NCI-H2107 (cell line): ENCODE measurements at regions not wholly inside any gene's neighbourhood (a gene's known extent, or its start where the extent isn't known, plus 50 kb on each side); places are given as distances from the start of the nearest gene placed in this dataset.
"Not testable (repeated sequence)": the region's sequence is repeated elsewhere in the genome, so short reads cannot be mapped to it uniquely, and the experiment has no call there.

Experiments
- DNase-seq: peaks from one replicate; lab custom pipeline; 2025; lab: John Stamatoyannopoulos, UW

DNA sequence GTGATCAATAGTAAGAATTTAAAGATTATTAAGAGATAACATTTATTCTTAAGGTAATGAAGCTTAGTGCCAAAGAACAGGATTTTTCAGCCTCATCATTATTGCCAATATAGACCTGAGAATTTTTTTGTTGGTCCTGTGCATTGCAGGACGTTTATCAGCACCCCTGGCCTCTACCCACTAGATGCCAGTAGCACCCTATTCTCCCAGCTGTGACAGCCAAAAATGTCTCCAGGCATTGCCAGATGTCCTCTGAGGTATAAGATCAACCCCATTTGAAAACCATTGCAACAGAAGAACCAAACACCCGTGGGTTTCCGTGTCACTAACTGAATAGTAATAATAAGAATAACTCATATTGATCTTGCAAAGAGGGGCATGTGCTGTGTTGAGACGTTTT is 700.0 kb upstream of the SOX11 start:
- no peak for DNase-seq

DNA sequence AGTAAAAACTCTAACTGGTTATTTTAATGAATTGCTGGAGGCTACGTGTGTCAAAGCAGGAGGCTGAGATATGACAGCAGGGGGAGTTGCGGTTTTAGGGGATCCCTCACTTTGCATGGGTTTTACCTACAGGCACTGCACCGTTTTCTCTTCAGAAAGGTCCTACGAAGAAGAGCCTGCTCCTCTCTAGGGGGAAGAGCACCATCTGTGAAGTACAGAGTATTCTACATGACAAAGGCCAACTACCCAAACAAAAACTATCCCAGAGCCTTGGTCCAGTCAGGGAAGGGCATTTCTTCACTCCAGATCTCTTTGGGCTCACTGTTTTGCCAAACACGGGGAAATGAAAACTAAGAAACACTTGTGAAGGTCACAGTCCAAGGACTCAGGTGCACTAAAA is 696.7 kb upstream of the SOX11 start:
- DNase-seq: no peak

DNA sequence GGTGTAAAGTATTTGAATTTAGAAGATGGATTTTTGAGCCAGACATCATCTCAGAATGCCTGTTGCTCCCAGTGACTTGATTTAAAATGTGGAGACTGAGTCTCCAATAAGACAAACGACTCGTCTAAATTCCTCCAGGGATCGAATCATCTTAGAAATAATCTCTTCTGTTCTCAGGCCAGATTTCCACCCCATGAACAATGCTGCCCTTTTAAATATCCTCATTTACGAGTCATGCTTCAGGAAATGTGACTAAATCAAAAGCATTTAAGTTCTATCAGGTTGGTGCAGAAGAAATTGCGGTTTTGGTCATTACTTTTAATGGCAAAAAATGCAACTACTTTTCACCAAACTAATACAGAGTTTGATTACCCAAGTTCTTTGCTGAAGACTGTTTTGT is 684.6 kb upstream of the SOX11 start:
- DNase-seq: no peak

GRCh38 chr2:5019324-5019723 is 672.9 kb upstream of the SOX11 start:
- no peak for DNase-seq

- DNase-seq: no peak
Measured at GRCh38 chr2:5020116-5020875, 671.9 kb upstream of the SOX11 start.

DNA sequence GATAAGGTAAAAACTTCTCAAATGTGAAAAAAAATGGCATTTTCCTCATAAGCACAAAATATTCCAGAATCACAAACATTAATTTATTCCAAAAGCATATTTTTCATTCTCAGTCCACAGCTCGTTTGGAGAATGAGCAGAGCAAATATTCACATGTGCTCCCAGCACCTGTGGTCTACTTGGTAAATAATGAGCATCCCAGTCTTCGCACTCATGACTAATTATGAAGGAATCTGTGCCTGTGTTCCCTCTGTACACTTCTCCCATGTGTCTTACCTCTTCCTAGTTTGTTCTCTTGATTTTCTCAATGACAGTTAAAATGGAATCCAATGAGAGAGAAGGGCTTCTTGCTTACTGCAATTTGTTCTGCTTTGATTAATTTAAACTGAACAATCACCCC is 671.0 kb upstream of the SOX11 start:
- no peak for DNase-seq

DNA sequence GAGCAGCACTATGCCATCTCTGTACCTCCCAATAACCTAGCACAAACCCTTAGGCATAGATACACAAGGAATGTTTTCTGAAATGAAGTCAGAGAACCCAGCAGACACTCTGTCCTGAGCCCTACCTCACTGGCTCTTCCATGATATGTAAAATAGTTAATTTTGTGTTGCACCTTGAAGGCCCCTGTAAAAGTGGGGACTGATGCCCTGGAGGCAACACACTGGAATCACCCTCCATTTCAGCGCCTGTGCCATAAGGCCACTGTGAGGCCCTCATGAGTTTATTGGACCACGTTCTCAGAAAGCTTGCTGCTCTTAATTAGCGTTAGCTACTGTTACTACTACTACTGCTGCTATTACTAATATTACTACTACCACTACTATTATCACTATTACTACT is 670.1 kb upstream of the SOX11 start:
- DNase-seq: no peak

DNA sequence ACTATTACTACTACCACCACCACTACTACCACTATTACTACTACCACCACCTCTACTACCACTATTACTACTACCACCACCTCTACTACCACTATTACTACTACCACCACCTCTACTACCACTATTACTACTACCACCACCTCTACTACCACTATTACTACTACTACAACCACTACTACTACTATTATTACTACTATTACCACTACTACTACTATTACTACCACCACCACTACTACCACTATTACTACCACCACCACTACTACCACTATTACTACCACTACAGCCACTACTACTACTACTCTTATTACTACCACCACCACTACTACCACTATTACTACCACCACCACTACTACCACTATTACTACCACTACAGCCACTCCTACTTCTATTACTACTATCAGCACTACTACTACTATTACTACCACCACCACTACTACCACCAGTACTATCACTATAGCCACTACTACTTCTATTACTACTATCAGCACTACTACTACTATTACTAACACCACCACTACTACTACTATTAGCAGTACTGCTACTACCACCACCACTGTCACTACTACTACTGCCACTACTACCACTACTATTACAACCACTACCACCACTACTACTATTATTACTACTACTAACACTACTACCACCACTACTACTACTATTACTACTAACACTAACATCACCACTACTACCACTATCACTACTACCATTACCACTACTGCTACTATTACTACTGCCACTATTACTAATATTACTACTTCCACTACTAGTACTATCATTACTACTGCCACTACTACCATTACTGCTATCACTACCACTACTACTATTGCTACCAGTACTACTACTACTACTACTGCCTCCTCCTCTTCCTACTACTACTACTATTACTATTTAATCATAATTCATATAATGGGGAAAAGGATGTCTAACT is 669.2 kb upstream of the SOX11 start:
- DNase-seq: not testable (repeated sequence)

GRCh38 chr2:5026571-5027234 is 665.5 kb upstream of the SOX11 start:
- no peak for DNase-seq

GRCh38 chr2:5035057-5035488 is 657.1 kb upstream of the SOX11 start:
- DNase-seq: peak; percentile 39

GRCh38 chr2:5036256-5036655 is 655.9 kb upstream of the SOX11 start:
- no peak for DNase-seq

DNA sequence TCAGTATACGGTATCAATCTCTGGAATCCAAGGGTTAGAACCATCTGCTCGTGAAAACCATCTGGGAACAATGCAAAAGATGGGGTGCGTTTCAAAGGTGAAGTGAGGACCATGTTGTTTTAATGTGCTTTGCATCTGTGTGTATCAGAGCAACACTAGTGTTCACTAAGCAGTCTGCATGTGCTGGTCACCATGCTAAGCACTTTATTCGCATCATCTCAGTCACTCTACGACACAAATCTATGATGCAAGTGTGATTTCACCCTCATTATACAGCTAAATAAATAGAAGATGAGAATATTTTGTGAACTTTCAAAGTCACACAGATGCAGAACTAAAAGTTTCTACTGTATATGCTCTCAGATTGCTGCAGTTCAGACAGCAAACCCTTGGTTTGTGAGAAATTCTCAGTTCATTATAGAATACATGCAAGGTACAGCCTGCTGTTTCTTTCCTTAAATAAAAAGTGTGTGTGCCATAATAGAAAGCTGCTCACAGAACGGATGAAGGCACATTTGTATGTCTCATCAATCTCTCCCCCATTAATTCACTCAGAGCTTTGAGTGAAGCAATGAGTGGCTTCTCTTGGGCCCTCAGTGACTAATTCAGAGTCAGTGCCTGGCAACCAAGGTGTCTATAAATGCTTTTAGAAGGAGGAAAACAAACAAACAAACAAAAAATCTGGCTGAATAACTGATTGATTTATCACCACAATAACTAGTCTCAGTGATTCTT is 652.8 kb upstream of the SOX11 start:
- no peak for DNase-seq

- no peak for DNase-seq
Measured at GRCh38 chr2:5040571-5040970, 651.6 kb upstream of the SOX11 start.

- no peak for DNase-seq
Measured at GRCh38 chr2:5041501-5041900, 650.7 kb upstream of the SOX11 start.

- DNase-seq: no peak
Measured at GRCh38 chr2:5042666-5043440, 649.3 kb upstream of the SOX11 start.

DNA sequence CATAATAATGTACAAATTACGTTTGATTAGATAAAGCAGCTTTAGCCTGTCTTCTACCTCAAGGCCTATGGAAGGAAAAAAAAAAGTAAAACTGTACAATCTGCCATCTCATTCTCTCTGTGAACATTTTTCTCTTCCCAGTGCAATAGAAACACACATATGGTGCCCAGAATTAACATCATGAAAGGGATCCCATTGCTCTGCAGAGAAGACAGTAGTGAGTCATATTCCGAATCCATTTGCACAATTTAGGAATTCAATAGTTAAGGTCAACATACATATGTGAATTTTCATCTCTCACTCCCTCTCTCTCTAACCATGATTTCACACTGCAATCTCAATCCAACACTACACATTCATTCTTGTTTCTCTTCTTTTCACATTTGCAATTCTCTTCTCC is 640.9 kb upstream of the SOX11 start:
- no peak for DNase-seq

DNA sequence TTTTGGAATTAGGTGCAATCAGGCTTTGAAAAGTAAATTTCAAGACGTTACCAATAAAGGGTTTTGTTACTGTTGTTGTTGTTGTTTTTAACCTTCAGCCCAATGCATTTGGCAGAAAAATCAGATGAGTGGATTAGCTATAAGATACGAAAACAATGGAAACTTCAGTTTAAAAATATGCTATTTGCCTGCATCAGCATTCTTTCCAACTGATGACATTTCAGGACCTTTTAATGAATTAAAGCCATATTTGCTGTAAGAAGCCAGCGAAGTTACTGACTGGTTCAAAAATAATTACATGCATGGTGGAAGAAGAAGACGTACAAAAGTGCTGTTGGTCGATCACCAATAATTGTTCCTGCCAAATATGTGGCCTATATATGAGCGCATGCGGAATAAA is 639.3 kb upstream of the SOX11 start:
- no peak for DNase-seq

DNA sequence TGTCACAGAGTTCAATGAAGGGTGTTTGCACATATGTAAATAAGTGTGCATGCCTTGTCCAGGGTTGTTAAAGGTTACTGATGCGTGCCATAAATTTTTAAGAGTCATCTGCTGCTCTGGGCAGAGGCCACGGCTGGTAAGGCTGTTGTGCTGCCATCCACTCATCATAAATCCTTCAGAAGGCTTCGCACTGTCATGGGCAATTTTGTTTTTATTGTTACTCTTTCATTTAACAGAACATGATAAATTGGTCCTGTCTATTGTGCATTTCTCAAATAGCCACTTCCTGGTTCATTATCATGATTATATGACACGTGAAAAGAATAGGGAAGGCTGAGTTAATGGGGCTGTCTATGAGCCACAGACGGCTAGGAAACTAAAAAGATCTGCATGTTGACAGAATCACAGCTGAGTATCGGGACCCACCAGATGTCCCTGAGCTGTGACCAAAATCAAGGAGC is 634.3 kb upstream of the SOX11 start:
- peak; percentile 63 for DNase-seq

DNA sequence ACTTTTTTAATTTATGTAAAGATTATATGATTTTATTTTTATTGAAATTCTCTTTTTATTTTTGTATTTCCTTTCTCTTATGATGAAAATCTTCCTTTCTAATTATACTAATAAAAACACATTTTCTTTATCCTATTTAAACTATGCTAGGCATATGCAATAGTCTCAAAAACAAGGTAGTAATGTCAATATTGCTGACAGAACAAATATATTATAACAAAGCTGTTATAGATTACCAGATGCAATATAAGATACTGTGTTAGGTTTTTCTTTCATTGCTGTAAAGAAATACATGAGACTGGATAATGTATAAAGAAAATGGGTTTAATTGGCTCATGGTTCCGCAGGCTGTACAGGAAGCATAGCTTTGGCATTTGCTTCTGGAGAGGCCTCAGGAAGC is 631.2 kb upstream of the SOX11 start:
- DNase-seq: no peak

DNA sequence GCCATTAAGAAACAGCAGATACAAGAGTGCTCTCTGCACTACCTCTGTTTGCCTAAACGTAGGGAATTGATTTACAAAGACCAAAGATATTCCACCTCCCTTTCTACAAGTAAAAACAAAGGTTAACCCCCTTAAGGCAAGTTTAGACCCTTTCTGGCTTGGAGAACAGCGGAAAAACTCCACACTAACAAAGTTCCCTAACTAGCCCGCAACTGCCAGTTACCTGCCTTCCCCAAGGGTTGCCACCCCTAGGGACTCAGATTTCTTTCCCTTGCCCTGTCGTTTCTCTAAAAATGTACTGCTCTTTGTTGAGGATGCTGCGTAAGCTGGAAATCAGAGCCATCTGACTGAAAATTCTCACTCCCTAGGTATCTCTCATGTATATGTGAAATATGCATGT is 627.5 kb upstream of the SOX11 start:
- DNase-seq: no peak

DNA sequence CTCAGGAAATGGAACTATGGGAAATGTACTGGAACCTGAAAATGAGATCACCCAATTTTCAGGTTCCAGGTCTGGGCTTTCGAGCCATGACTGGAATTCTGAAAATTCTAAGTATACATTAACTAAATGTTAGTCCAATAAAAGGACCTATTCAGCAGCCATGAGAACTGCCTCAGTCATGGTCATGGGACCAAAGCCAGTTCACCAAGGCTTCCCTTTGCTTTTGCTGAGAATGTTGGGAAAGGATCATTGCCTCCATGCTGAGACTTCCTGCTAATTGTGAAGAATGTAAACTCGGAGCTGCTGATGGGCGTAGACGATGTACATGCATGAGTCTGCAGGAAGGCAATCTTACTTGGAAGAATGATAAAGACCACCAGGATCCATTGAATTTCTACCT is 624.4 kb upstream of the SOX11 start:
- no peak for DNase-seq
